Osteoblast (primary cell): ENCODE measurements at regions not wholly inside any gene's neighbourhood (a gene's known extent, or its start where the extent isn't known, plus 50 kb on each side); places are given as distances from the start of the nearest gene placed in this dataset.
"Not testable (repeated sequence)": the region's sequence is repeated elsewhere in the genome, so short reads cannot be mapped to it uniquely, and the experiment has no call there.

ENCODE experiments used
- DNase-seq: peaks from one replicate; pipeline ENCODE4 v3.0.0; 2011; ENCODE audit warnings: low spot score, mixed read lengths; ENCODE audit not compliant: insufficient read length; ENCODE audit errors: missing footprints
- H2AFZ ChIP-seq: 2 replicates; pipeline ENCODE4 v1.6.0; 2011; ENCODE audit warnings: mild to moderate bottlenecking, low read length
- H3K27ac ChIP-seq: 2 replicates; pipeline ENCODE4 v1.5.1; 2011; ENCODE audit warnings: mild to moderate bottlenecking, low read depth, low read length, moderate library complexity
- H3K27me3 ChIP-seq: 2 replicates; pipeline ENCODE4 v1.6.0; 2012; ENCODE audit warnings: mild to moderate bottlenecking, control low read depth, inconsistent platforms, low read length, moderate library complexity; ENCODE audit not compliant: insufficient read depth
- H3K36me3 ChIP-seq: 2 replicates; pipeline ENCODE4 v1.5.1; 2011; ENCODE audit warnings: mild to moderate bottlenecking, low read length, control low read depth, moderate library complexity; ENCODE audit not compliant: insufficient read depth
- H3K4me1 ChIP-seq: 2 replicates; pipeline ENCODE4 v1.5.1; 2011; ENCODE audit warnings: mild to moderate bottlenecking, low read length, control low read depth, moderate library complexity; ENCODE audit not compliant: insufficient read depth
- H3K4me2 ChIP-seq: 2 replicates; pipeline ENCODE4 v1.6.0; 2011; ENCODE audit warnings: mild to moderate bottlenecking, low read length; ENCODE audit not compliant: insufficient read depth
- H3K4me3 ChIP-seq: fragments of 200-600 bp; sonication (generic); 3 replicates; pipeline ENCODE4 v1.5.1; 2012; ENCODE audit warnings: mild to moderate bottlenecking, low read length, inconsistent platforms; ENCODE audit not compliant: insufficient read depth
- H3K79me2 ChIP-seq: 2 replicates; pipeline ENCODE4 v1.6.0; 2012; ENCODE audit warnings: mild to moderate bottlenecking, low read length, control low read depth, inconsistent platforms; ENCODE audit not compliant: insufficient read depth
- H3K9me3 ChIP-seq: 2 replicates; pipeline ENCODE4 v1.5.1; 2011; ENCODE audit warnings: low read depth, low read length, control low read depth
- H4K20me1 ChIP-seq: 2 replicates; pipeline ENCODE4 v1.6.0; 2012; ENCODE audit warnings: mild to moderate bottlenecking, low read length, control low read depth; ENCODE audit not compliant: insufficient read depth
- TF ChIP-seq, protein P1 (sequence below): IDR thresholded peaks from 2 replicates; pipeline ENCODE4 v1.5.1; 2011; ENCODE audit warnings: mild to moderate bottlenecking, low read depth, low read length, moderate library complexity; ENCODE audit errors: extremely low read depth

DNA sequence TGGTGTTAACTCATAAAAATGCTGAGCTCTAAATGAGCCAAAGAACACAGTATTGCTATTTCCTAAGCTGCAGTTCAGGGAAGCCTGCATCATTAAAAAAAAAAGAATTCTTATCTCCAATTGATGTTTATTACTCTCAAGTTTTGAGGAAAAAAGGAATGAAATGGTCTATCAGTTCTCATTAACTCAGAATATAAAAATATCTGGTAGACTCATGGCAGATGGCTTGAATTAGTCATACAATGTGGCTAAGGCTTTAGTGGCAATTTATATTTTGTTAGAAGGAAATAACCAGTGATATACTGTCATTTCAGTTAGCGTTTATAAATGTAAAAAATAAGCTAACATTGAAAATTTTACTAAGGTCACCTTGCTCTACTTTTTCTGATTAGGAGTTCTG lies 1403.4 kb upstream of the C9orf72 start:
- H3K27me3 ChIP-seq, result no peaks in the 10 kb centered on the region
- H3K27ac ChIP-seq, result no peak overlapping the region
- no peaks in the 10 kb centered on the region for H3K4me1 ChIP-seq
- no peak overlapping the region for H3K4me2 ChIP-seq
- no peaks in the 10 kb centered on the region for H3K36me3 ChIP-seq
- no peaks in the 10 kb centered on the region for H4K20me1 ChIP-seq
- no peak overlapping the region for H2AFZ ChIP-seq
- no peak for DNase-seq
- H3K79me2 ChIP-seq, result no peaks in the 10 kb centered on the region
- no peaks in the 10 kb centered on the region for H3K9me3 ChIP-seq
- no peak overlapping the region for H3K4me3 ChIP-seq
- TF ChIP-seq, protein P1, sequence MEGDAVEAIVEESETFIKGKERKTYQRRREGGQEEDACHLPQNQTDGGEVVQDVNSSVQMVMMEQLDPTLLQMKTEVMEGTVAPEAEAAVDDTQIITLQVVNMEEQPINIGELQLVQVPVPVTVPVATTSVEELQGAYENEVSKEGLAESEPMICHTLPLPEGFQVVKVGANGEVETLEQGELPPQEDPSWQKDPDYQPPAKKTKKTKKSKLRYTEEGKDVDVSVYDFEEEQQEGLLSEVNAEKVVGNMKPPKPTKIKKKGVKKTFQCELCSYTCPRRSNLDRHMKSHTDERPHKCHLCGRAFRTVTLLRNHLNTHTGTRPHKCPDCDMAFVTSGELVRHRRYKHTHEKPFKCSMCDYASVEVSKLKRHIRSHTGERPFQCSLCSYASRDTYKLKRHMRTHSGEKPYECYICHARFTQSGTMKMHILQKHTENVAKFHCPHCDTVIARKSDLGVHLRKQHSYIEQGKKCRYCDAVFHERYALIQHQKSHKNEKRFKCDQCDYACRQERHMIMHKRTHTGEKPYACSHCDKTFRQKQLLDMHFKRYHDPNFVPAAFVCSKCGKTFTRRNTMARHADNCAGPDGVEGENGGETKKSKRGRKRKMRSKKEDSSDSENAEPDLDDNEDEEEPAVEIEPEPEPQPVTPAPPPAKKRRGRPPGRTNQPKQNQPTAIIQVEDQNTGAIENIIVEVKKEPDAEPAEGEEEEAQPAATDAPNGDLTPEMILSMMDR, result no peak

DNA sequence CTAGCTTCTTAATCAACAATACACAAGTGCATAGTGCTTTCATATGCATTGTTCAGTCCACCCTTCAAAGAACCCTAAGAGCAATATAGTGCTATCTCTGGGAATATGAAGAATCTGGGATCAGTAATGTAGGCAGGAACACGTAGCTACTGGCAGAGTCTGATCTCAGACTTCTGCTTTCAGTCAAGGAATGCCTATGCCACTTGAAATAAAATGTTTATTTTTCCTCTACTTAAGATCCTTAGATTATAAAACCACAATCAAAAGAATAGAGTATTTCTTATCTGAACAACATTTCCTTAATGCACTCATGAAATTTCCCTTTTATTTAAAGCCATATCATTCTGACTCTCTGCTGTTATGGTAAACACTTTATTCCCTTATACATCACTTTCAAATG lies 1407.8 kb upstream of the C9orf72 start:
- no peak overlapping the region for H3K27ac ChIP-seq
- no peak overlapping the region for H3K4me3 ChIP-seq
- no peaks in the 10 kb centered on the region for H3K9me3 ChIP-seq
- DNase-seq, result no peak
- H3K4me1 ChIP-seq, result no peaks in the 10 kb centered on the region
- H3K27me3 ChIP-seq, result no peaks in the 10 kb centered on the region
- no peaks in the 10 kb centered on the region for H3K36me3 ChIP-seq
- TF ChIP-seq, protein P1, result no peak
- no peaks in the 10 kb centered on the region for H4K20me1 ChIP-seq
- H3K4me2 ChIP-seq, result no peak overlapping the region
- no peak overlapping the region for H2AFZ ChIP-seq
- no peaks in the 10 kb centered on the region for H3K79me2 ChIP-seq

DNA sequence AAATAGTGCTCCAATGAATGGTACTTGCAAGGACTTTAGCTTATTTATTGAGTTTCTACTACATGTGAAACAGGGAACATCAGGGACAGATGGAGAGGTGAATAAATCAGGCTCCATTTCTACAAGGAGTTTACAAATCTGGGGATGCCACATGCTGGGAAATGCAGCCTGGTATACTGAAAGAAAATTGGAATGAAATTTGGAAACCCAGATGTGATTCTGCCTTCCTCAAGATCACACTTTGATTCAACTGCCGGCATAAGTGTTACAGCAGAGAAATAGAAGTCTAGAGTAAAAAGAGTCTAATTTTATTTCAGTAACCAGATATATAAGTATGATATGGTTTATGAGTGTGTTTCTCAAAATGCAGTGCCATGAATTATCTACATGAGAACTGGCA lies 1408.4 kb upstream of the C9orf72 start:
- H3K36me3 ChIP-seq, result no peaks in the 10 kb centered on the region
- H3K27me3 ChIP-seq, result no peaks in the 10 kb centered on the region
- H3K9me3 ChIP-seq, result no peaks in the 10 kb centered on the region
- no peaks in the 10 kb centered on the region for H4K20me1 ChIP-seq
- no peak overlapping the region for H3K4me3 ChIP-seq
- H3K4me1 ChIP-seq, result no peaks in the 10 kb centered on the region
- no peak overlapping the region for H3K4me2 ChIP-seq
- TF ChIP-seq, protein P1, result no peak
- no peak overlapping the region for H3K27ac ChIP-seq
- DNase-seq, result no peak
- no peak overlapping the region for H2AFZ ChIP-seq
- no peaks in the 10 kb centered on the region for H3K79me2 ChIP-seq

DNA sequence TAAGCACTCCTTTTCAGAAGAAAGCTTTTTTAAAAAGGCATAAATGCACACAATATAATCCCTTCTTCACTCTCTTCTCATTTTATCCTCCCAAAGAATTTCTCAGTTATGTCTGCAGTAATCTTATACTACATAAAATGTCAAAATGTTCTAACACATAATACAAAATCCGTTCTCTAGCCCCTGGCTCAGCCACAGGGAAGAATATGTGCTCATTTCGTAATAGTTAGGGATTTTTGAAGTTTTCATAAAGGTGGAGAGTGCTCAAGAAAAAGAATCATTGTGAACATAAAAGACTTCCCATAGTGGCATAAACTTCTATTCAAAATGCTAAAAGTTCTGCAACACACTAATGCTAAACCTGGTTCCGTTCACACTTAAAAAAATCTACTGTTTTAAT lies 1410.7 kb upstream of the C9orf72 start:
- H3K4me3 ChIP-seq, result no peak overlapping the region
- no peak for DNase-seq
- no peaks in the 10 kb centered on the region for H3K9me3 ChIP-seq
- H3K4me2 ChIP-seq, result no peak overlapping the region
- H3K79me2 ChIP-seq, result no peaks in the 10 kb centered on the region
- no peak overlapping the region for H3K27ac ChIP-seq
- no peaks in the 10 kb centered on the region for H3K36me3 ChIP-seq
- no peak overlapping the region for H2AFZ ChIP-seq
- TF ChIP-seq, protein P1, result no peak
- H4K20me1 ChIP-seq, result no peaks in the 10 kb centered on the region
- H3K4me1 ChIP-seq, result no peaks in the 10 kb centered on the region
- H3K27me3 ChIP-seq, result no peaks in the 10 kb centered on the region

DNA sequence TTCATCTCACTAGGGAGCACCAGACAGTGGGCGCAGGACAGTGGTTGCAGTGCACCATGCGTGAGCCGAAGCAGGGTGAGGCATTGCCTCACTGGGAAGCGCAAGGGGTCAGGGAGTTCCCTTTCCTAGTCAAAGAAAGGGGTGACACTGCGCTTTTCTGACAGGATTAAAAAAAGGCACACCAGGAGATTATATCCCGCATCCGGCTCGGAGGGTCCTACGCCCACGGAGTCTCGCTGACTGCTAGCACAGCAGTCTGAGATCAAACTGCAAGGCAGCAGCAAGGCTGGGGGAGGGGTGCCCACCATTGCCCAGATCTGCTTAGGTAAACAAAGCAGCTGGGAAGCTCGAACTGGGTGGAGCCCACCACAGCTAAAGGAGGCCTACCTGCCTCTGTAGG lies 1416.7 kb upstream of the C9orf72 start:
- not testable (repeated sequence) for H3K27ac ChIP-seq, H4K20me1 ChIP-seq, DNase-seq, H3K36me3 ChIP-seq, H3K4me2 ChIP-seq, H3K9me3 ChIP-seq, H3K79me2 ChIP-seq, H3K4me3 ChIP-seq, H2AFZ ChIP-seq, H3K4me1 ChIP-seq, H3K27me3 ChIP-seq
